Stimulated activated effector memory CD8-positive, alpha-beta T cell treated with anti-CD3 and anti-CD28 coated beads, Interleukin-12 subunit alpha, Interleukin-12 subunit beta, amount 100 ng/mL, for 72 hours (primary cell): ENCODE measurements at regions not wholly inside any gene's neighbourhood (a gene's known extent, or its start where the extent isn't known, plus 50 kb on each side); places are given as distances from the start of the nearest gene placed in this dataset.

Experiments
- ATAC-seq: fragments of 150-1000 bp; cut with Tn5 transposase; 2 replicates; pipeline ENCODE4 v1.10.0; 2021
- DNase-seq, 2 donors: peaks; one replicate each; pipeline ENCODE4 v3.0.0; 2021 to 2022; ENCODE audit warnings: low spot score in 2 of 2
- H3K27ac Mint-ChIP-seq: one replicate; pipeline ENCODE4 v1.8.0; 2022; ENCODE audit warnings: mild to moderate bottlenecking, mixed read lengths
- H3K36me3 Mint-ChIP-seq: one replicate; pipeline ENCODE4 v1.8.0; 2022; ENCODE audit warnings: mild to moderate bottlenecking, mixed read lengths
- H3K4me1 Mint-ChIP-seq: one replicate; pipeline ENCODE4 v1.8.0; 2022; ENCODE audit warnings: mixed read lengths
- H3K4me3 Mint-ChIP-seq: one replicate; pipeline ENCODE4 v1.8.0; 2022; ENCODE audit warnings: mild to moderate bottlenecking, mixed read lengths
- H3K9me3 Mint-ChIP-seq: one replicate; pipeline ENCODE4 v1.8.0; 2022; ENCODE audit warnings: mixed read lengths

DNA sequence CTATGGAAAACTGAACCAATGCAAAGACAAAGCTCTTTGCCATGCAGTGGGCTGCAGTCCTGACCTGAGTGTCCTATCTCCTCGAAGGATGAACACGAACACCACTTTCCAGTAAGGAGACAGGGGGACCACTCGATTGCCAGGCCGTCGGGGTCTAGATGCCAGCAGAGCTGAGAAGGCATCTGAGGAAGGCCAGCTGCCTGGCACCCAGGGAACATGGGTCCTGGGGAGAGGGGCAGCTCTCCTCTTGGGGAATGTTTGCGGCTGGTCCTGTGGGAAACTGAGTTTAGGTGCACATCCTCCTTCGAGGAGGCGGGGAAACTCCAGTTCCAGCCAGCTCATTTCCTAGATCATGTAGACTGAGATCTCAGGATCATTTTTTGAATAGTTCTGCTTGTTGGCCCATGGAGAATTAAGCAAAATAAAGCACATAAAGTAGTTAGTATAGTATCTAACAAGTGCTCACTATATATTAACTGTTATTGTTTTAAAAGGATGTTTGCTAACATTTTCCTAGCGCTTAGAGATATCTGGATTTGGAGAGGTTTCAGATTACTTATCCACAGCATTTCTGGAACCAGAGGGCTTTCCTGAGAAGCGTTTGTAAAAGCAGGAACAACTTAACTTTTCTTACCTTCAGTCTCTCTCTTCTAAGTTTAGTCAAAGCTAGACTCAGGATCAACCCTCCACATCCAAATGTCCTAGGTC is 225.3 kb upstream of the FOXQ1 start:
- ATAC-seq (no peak), DNase-seq (no peak)
- no peaks in the 10 kb centered on the region for H3K4me1 Mint-ChIP-seq
- no peaks in the 10 kb centered on the region for H3K9me3 Mint-ChIP-seq
- H3K27ac Mint-ChIP-seq: no peak overlapping the region
- H3K36me3 Mint-ChIP-seq: no peaks in the 10 kb centered on the region
- H3K4me3 Mint-ChIP-seq: no peak overlapping the region

- Mint-ChIP-seq H3K4me3 (no peak overlapping the region), H3K4me1 (no peaks in the 10 kb centered on the region), H3K27ac (no peak overlapping the region), H3K36me3 (no peaks in the 10 kb centered on the region), H3K9me3 (no peaks in the 10 kb centered on the region)
- ATAC-seq (no peak), DNase-seq (no peak)
Observed at GRCh38 chr6:1082285-1082935, 229.5 kb upstream of the FOXQ1 start.

GRCh38 chr6:1081551-1082284 is 230.2 kb upstream of the FOXQ1 start:
- Mint-ChIP-seq H3K4me1 (no peaks in the 10 kb centered on the region), H3K4me3 (no peak overlapping the region), H3K9me3 (no peaks in the 10 kb centered on the region), H3K36me3 (no peaks in the 10 kb centered on the region), H3K27ac (no peak overlapping the region)
- no peak for DNase-seq
- ATAC-seq: no peak

GRCh38 chr6:1080453-1081337 is 231.2 kb upstream of the FOXQ1 start:
- H3K27ac Mint-ChIP-seq: no peak overlapping the region
- no peaks in the 10 kb centered on the region for H3K9me3 Mint-ChIP-seq
- no peak overlapping the region for H3K4me3 Mint-ChIP-seq
- H3K36me3 Mint-ChIP-seq: no peaks in the 10 kb centered on the region
- no peaks in the 10 kb centered on the region for H3K4me1 Mint-ChIP-seq
- no peak for DNase-seq
- no peak for ATAC-seq

GRCh38 chr6:1079525-1079924 is 232.4 kb upstream of the FOXQ1 start:
- no peak for DNase-seq
- H3K36me3 Mint-ChIP-seq: no peaks in the 10 kb centered on the region
- H3K27ac Mint-ChIP-seq: no peak overlapping the region
- H3K9me3 Mint-ChIP-seq: no peaks in the 10 kb centered on the region
- H3K4me1 Mint-ChIP-seq: no peaks in the 10 kb centered on the region
- no peak for ATAC-seq
- H3K4me3 Mint-ChIP-seq: no peak overlapping the region

- DNase-seq: no peak
- H3K27ac Mint-ChIP-seq: no peak overlapping the region
- ATAC-seq: no peak
- no peak overlapping the region for H3K4me3 Mint-ChIP-seq
- no peaks in the 10 kb centered on the region for H3K36me3 Mint-ChIP-seq
- no peaks in the 10 kb centered on the region for H3K9me3 Mint-ChIP-seq
- H3K4me1 Mint-ChIP-seq: no peaks in the 10 kb centered on the region
Observed at GRCh38 chr6:1077478-1078416, 234.2 kb upstream of the FOXQ1 start.

DNA sequence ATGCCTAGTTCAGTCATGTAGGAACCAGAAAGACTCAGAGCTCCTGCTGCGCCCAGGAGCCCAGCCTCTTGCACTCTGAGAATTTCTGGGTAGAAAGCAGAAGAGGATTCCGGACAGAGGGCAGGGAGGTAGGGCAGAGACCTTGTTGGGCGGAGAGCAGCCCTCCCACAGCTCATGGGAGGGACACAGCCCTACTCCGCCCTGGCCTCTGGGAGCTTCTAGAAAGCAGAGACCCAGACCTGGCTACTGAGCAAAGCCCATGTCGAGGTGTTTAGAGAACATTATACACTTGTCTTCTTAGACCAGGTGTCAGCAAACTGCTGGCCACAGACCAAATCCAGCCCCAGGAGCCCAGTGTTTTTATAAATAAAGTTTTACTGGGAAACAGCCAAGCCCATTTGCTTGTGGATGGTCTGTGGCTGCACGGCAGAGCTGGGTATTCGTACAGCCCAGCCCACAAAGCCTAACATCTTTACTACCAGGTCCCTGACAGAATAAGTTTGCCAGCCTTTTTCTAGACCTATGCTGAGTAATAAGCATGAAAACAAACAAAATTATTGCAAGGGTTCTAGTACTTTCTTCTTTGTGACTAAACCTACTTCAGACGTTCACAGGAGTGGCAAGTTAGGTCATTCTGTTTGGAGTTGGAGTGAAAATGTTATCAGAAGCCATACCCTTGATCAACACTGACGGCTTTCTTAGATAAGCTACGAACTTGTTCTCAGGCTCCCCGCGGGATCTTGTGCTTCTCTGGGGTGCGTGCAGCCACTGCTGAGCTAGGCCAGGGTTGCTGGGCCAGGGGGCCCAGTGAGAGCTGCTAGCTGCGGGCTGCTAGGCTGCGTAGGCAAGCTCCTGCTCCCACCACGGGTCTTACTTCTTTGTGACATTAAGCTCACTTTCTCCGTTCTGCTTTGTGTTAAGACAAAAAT is 235.1 kb upstream of the FOXQ1 start:
- Mint-ChIP-seq H3K27ac (no peak overlapping the region), H3K4me1 (no peaks in the 10 kb centered on the region), H3K9me3 (no peaks in the 10 kb centered on the region), H3K4me3 (no peak overlapping the region), H3K36me3 (no peaks in the 10 kb centered on the region)
- DNase-seq: no peak
- ATAC-seq: no peak

- ATAC-seq (no peak), DNase-seq (no peak)
- Mint-ChIP-seq H3K27ac (no peak overlapping the region), H3K9me3 (no peaks in the 10 kb centered on the region), H3K4me1 (no peaks in the 10 kb centered on the region), H3K4me3 (no peak overlapping the region), H3K36me3 (no peaks in the 10 kb centered on the region)
Observed at GRCh38 chr6:1075880-1076279, 236.0 kb upstream of the FOXQ1 start.

DNA sequence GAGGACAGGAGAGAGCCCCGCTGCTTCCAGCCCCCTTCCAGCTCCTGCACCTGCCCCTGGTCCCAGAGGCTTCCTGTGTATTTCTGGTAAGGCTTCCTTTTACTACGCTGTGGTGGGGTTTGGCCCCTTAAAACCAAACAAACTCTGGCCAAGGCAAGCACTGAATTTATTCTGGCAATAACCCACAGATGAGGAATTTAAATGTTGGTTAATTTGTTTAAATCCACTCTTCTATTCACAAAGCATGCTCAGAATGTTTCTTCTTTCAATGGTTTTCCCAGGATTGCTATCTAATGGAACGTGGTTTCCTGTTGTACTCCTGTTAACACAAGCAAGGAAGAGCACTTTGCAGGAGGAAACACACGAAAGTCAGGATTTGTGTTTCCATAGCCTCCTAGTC is 236.5 kb upstream of the FOXQ1 start:
- Mint-ChIP-seq H3K27ac (no peak overlapping the region), H3K4me1 (no peaks in the 10 kb centered on the region), H3K36me3 (no peaks in the 10 kb centered on the region), H3K9me3 (no peaks in the 10 kb centered on the region), H3K4me3 (no peak overlapping the region)
- no peak for ATAC-seq
- no peak for DNase-seq

DNA sequence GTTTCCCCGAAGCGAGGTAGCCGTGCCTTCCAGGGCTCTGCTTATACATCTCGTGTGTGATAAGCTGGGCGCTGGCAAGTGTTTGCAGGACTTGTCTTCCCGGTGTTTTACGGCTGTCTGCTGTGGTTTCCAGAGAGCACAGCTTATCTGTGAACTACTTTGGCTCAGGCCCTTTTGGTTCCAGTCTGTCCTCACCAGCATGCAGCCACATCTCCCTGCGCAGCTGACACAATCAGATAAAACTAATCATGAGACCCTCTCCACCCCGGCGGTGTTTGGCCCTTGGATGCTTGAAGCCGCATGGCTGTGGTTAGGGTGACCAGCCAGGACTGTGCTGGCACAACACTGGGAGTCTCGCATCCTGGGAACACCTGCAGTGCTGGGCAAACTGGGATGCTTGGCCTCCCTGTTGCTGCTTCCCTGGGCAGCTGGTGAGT is 241.8 kb upstream of the FOXQ1 start:
- H3K4me3 Mint-ChIP-seq: no peak overlapping the region
- DNase-seq: no peak
- no peak overlapping the region for H3K27ac Mint-ChIP-seq
- no peaks in the 10 kb centered on the region for H3K9me3 Mint-ChIP-seq
- no peaks in the 10 kb centered on the region for H3K4me1 Mint-ChIP-seq
- no peaks in the 10 kb centered on the region for H3K36me3 Mint-ChIP-seq
- ATAC-seq: no peak

- no peak for ATAC-seq
- Mint-ChIP-seq H3K27ac (no peak overlapping the region), H3K4me1 (no peaks in the 10 kb centered on the region), H3K9me3 (no peaks in the 10 kb centered on the region), H3K4me3 (no peak overlapping the region), H3K36me3 (no peaks in the 10 kb centered on the region)
- no peak for DNase-seq
Observed at GRCh38 chr6:1068905-1069304, 243.0 kb upstream of the FOXQ1 start.

DNA sequence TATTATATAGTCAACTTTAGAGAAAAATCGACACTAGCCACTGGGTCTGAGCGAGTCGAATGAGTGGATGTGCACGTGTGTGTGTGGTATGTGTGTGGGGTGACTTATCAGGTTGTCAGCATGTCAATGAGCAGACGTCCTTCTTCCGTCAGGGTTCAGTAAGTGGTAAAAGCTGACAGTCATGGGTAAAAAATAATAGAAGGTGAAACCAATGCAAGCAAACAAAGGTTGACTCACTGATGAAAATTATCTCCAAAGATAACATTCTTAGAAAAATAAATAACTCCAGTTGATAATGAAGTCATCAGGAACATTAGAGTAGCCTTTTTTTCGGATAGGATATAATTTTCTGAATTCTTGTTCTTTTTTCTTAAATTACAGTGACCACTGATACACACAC is 243.8 kb upstream of the FOXQ1 start:
- H3K4me1 Mint-ChIP-seq: no peaks in the 10 kb centered on the region
- H3K36me3 Mint-ChIP-seq: no peaks in the 10 kb centered on the region
- H3K9me3 Mint-ChIP-seq: no peaks in the 10 kb centered on the region
- no peak for ATAC-seq
- H3K4me3 Mint-ChIP-seq: no peak overlapping the region
- no peak for DNase-seq
- no peak overlapping the region for H3K27ac Mint-ChIP-seq

DNA sequence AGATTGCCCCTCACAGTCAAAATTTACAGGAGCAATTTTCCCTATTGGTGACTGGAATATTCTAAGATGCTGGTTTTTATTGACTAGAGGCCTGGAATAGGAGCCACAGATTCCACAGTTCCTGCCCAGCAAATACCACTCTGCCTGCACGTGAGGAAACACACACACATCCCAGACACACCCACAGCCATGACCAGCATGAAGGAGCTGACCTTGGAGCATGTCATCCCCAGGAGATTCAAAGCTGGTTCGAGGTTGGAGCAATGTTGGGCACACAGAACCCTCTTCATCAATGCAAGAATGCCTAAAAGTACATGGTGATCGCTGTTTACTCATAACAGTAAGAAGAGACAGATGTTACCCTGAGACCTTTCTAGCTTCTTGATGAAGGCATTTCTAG is 244.6 kb upstream of the FOXQ1 start:
- ATAC-seq (no peak), DNase-seq (no peak)
- H3K9me3 Mint-ChIP-seq: no peaks in the 10 kb centered on the region
- no peaks in the 10 kb centered on the region for H3K4me1 Mint-ChIP-seq
- no peak overlapping the region for H3K4me3 Mint-ChIP-seq
- H3K27ac Mint-ChIP-seq: no peak overlapping the region
- H3K36me3 Mint-ChIP-seq: no peaks in the 10 kb centered on the region
